MM.1S (cell line): ENCODE measurements at regions not wholly inside any gene's neighbourhood (a gene's known extent, or its start where the extent isn't known, plus 50 kb on each side); places are given as distances from the start of the nearest gene placed in this dataset.

ENCODE experiments used
- EZH2 ChIP-seq: fragments of 300-600 bp; sonication (generic); optimal IDR thresholded peaks from 2 replicates; pipeline ENCODE3; 2017; ENCODE audit warnings: low read depth, mild to moderate bottlenecking, antibody characterized with exemption, low read length, mixed read lengths
- EZH2phosphoT487 ChIP-seq: fragments of 300-600 bp; sonication (generic); IDR thresholded peaks from 2 replicates; pipeline ENCODE4 v1.6.1; 2018; ENCODE audit warnings: antibody characterized with exemption, low read length
- TF ChIP-seq, protein P1 (sequence below): fragments of 300-600 bp; sonication (generic); IDR thresholded peaks from 2 replicates; pipeline ENCODE4 v1.5.1; 2016; ENCODE audit warnings: antibody characterized with exemption, low read length, mixed read lengths

DNA sequence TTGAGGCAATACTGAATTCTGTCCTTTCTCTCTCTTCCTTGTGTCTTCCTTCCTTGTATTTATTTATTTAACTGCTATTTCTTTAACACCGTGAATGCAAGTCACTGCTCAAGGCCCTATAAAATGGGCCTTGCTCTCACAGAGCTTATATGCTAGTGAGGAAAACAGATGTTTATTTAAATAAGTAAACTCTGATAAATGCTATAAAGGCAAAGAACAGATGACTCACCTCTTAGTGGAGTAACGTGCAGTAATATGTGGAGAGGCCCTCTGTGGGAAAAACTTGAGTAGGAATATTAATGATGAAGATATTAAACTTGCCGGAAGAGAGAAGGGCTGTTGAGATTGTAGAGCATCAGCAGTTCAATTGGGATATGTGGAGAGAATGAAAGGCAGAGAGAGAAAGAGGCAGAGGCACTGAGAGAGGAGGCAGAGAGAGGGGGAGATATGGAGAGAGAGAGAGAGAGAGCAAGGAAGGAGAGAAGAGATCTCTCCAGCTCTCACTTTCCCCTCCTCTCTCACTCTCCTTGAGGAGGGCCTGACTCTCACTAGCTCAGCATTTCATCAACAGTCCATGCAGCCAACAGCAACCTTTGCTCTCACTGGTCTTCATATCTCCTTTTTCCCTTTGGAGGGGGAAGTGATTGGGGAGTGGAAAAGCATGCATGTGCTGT is 322.2 kb downstream of the LMX1A start:
- TF ChIP-seq, protein P1, sequence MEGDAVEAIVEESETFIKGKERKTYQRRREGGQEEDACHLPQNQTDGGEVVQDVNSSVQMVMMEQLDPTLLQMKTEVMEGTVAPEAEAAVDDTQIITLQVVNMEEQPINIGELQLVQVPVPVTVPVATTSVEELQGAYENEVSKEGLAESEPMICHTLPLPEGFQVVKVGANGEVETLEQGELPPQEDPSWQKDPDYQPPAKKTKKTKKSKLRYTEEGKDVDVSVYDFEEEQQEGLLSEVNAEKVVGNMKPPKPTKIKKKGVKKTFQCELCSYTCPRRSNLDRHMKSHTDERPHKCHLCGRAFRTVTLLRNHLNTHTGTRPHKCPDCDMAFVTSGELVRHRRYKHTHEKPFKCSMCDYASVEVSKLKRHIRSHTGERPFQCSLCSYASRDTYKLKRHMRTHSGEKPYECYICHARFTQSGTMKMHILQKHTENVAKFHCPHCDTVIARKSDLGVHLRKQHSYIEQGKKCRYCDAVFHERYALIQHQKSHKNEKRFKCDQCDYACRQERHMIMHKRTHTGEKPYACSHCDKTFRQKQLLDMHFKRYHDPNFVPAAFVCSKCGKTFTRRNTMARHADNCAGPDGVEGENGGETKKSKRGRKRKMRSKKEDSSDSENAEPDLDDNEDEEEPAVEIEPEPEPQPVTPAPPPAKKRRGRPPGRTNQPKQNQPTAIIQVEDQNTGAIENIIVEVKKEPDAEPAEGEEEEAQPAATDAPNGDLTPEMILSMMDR, result no peak
- no peak for TF ChIP-seq EZH2phosphoT487
- TF ChIP-seq EZH2, result no peak
